ENCODE measurements at regions not wholly inside any gene's neighbourhood (a gene's known extent, or its start where the extent isn't known, plus 50 kb on each side); places are given as distances from the start of the nearest gene placed in this dataset.

DNA sequence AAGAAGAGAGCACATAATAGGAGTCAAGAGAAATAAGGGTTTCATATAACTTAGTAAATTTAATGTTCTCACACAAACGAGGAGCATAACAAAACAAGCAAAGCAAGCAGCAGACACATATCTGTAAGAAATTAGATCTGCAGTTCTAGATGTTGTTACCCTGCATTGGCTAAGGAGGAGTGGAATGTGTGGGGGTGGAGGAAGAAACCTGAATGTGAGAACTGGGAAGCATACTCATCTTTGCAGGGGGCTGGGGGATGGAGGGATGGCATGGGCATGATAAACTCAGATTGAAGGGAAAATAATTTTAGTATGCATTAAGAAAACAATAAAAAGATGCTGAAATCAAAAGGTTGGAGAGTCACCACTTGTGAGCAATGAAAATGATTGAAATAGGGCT, 255.0 kb downstream of the LIG4 start:
- TF ChIP-seq TAF1 (IDR thresholded peaks at IDR 0.05; ENCODE audit: borderline replicate concordance, low read depth, low read length) (no peak), EZH2phosphoT487 (IDR thresholded peaks at IDR 0.05; ENCODE audit: borderline replicate concordance, low read depth) (no peak), POLR2AphosphoS5 (IDR thresholded peaks at IDR 0.05; ENCODE audit: low read depth, low read length) (no peak), YY1 (IDR thresholded peaks at IDR 0.05; ENCODE audit: low read depth) (no peak), SIN3A (IDR thresholded peaks at IDR 0.05; ENCODE audit: borderline replicate concordance, low read depth, low read length) (no peak), SMC3 (IDR thresholded peaks at IDR 0.05; ENCODE audit: low read depth, low read length) (no peak), JUND (IDR thresholded peaks at IDR 0.05) (no peak), GABPA (IDR thresholded peaks at IDR 0.05; ENCODE audit: low read depth) (no peak)
- TF ChIP-seq, protein P1, sequence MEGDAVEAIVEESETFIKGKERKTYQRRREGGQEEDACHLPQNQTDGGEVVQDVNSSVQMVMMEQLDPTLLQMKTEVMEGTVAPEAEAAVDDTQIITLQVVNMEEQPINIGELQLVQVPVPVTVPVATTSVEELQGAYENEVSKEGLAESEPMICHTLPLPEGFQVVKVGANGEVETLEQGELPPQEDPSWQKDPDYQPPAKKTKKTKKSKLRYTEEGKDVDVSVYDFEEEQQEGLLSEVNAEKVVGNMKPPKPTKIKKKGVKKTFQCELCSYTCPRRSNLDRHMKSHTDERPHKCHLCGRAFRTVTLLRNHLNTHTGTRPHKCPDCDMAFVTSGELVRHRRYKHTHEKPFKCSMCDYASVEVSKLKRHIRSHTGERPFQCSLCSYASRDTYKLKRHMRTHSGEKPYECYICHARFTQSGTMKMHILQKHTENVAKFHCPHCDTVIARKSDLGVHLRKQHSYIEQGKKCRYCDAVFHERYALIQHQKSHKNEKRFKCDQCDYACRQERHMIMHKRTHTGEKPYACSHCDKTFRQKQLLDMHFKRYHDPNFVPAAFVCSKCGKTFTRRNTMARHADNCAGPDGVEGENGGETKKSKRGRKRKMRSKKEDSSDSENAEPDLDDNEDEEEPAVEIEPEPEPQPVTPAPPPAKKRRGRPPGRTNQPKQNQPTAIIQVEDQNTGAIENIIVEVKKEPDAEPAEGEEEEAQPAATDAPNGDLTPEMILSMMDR (IDR thresholded peaks at IDR 0.05), result no peak
- TF ChIP-seq, protein P2, sequence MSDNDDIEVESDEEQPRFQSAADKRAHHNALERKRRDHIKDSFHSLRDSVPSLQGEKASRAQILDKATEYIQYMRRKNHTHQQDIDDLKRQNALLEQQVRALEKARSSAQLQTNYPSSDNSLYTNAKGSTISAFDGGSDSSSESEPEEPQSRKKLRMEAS (IDR thresholded peaks at IDR 0.05; ENCODE audit: low read depth), result no peak
- TF ChIP-seq, protein P3, sequence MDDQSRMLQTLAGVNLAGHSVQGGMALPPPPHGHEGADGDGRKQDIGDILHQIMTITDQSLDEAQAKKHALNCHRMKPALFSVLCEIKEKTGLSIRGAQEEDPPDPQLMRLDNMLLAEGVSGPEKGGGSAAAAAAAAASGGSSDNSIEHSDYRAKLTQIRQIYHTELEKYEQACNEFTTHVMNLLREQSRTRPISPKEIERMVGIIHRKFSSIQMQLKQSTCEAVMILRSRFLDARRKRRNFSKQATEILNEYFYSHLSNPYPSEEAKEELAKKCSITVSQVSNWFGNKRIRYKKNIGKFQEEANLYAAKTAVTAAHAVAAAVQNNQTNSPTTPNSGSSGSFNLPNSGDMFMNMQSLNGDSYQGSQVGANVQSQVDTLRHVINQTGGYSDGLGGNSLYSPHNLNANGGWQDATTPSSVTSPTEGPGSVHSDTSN (IDR thresholded peaks at IDR 0.05), result no peak
